ENCODE measurements at regions not wholly inside any gene's neighbourhood (a gene's known extent, or its start where the extent isn't known, plus 50 kb on each side); places are given as distances from the start of the nearest gene placed in this dataset.

DNA sequence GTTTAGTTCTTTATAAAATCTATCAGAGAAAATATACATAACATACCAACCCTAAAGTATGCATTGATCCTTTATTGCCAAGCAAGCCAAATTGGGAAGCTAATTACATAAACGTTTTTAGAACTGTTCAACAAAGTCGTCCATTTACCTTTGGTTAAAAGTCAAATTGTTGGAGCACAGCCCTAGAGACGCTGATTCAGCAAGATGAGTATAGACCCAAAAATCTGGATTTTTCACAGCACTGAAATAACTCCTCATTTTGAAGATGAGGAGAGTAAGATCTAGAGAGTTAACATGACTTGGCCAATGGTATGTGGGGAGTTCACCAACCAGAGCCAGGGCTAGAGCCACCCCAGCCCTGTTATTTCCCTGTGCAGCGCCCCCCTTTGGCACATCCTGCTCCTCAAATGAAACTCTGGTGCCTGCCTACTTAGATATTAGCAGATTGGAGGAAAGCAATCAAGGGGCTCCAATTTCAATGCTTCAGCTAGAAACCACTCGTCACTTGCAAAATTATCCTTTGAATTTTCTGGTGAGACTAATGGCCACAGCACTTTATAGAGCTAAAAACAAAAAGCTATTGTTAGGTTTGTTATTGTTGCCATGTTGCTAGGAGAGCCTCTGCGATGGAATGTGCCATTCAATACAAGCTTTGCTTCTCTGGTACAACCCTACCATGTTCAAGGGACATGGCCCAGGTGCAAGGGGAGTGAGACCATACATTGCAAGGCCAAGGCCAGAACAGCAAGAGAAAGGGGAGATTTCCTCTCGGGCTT lies 132.6 kb upstream of the ZEB1 start:
- TF ChIP-seq, protein P1, sequence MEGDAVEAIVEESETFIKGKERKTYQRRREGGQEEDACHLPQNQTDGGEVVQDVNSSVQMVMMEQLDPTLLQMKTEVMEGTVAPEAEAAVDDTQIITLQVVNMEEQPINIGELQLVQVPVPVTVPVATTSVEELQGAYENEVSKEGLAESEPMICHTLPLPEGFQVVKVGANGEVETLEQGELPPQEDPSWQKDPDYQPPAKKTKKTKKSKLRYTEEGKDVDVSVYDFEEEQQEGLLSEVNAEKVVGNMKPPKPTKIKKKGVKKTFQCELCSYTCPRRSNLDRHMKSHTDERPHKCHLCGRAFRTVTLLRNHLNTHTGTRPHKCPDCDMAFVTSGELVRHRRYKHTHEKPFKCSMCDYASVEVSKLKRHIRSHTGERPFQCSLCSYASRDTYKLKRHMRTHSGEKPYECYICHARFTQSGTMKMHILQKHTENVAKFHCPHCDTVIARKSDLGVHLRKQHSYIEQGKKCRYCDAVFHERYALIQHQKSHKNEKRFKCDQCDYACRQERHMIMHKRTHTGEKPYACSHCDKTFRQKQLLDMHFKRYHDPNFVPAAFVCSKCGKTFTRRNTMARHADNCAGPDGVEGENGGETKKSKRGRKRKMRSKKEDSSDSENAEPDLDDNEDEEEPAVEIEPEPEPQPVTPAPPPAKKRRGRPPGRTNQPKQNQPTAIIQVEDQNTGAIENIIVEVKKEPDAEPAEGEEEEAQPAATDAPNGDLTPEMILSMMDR (IDR thresholded peaks at IDR 0.05): no peak
- TF ChIP-seq POLR2A (IDR thresholded peaks at IDR 0.05) (no peak), EP300 (IDR thresholded peaks at IDR 0.05) (peak in 1 of 2 donors; percentile 23)
